ENCODE measurements at regions not wholly inside any gene's neighbourhood (a gene's known extent, or its start where the extent isn't known, plus 50 kb on each side); places are given as distances from the start of the nearest gene placed in this dataset.

DNA sequence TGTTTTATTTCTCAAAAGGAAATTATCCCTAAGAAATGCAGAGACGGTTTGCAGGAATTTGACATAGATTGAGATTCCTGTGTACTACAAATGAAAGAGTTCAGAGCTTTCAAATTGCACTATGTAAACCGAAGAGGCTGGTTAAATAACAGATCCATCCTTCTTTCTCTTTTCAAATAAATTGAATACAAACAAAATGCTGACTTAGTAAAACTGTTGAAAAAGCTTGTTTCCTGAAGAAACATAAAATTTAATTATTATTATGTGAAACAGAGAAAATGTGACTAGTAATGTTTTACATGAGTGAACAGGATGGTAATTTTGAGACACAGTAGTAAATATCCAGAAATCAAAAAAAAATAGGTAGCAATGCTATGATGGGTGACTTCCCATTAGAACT, 441.2 kb downstream of the LRRIQ3 start:
- no peak for TF ChIP-seq SUZ12 (IDR thresholded peaks at IDR 0.05; ENCODE audit: extremely low read depth, insufficient read depth, insufficient read length)
- TF ChIP-seq ZNF274 (IDR thresholded peaks at IDR 0.05; ENCODE audit: low read depth, low read length): no peak

All from NT2/D1 (cell line).